AML-193 (cell line): ENCODE measurements at regions not wholly inside any gene's neighbourhood (a gene's known extent, or its start where the extent isn't known, plus 50 kb on each side); places are given as distances from the start of the nearest gene placed in this dataset.

ENCODE experiments used
- DNase-seq, 2 experiments: peaks; one replicate each; lab custom pipeline; 2025; lab: John Stamatoyannopoulos, UW

DNA sequence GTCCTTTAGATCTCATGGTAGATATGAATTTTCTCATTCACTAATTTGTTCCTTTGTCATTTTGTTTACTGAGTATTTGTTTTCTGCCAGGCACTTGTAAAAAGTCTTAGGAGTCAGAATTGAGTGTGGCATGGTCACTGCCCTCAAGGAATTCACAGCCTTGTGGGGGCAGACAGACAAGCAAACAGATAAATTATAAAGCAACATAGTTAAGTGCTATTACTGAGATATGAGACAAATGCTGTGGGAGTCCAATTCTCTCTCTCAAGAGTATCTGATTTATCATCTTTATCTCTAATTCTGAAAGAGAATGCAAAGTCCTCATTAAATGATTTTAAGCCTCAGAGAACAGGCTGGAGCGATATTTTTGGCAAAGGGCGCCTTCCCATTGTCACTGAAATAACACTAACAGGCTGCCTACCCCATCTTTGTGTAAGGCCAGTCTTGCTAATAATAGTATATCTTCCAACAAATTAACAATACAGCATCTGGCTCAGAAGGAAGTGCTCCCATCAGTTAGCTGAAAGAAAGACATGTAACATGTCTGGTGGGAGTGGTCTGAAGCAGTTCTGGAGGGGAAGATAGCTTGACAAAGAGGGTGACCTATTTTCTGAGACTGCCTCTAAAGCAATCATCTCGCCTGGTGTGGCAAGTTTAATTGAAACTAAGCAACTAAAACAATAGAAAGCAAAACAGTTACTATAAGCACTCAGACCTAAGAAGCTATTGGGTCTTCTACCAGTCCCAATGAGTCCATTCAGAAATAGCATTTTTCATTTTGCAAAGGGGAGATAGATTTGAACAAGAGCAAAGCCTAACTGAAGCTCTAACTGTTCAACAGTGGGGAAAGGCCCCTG lies 61.5 kb upstream of the AMOT start:
- DNase-seq, result no peak

DNA sequence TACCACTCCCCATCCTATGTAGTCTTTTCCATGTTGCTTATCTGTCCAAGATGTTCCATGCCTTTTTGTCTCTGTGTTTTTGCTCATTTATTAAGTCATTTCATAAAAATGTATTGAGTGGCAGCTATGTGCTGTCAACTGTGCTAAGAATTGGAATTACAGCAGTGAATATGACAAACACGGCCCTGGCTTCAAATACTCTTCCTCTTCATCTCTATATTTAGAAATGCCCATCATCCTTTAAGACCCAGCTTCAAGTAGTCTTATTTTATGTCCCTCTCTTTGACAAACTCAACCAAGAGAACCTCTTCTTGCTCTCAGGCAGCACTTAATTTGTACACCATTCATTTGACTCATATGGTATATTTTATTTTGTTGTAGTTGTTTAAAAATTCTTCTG lies 55.4 kb upstream of the AMOT start:
- DNase-seq, result no peak
